SK-N-MC (cell line): ENCODE measurements at regions not wholly inside any gene's neighbourhood (a gene's known extent, or its start where the extent isn't known, plus 50 kb on each side); places are given as distances from the start of the nearest gene placed in this dataset.

Source experiments
- EZH2 ChIP-seq: fragments of 200-600 bp; sonication (generic); IDR thresholded peaks from one replicate; pipeline ENCODE4 v1.6.1; 2017; ENCODE audit warnings: antibody characterized with exemption
- FOXP2 ChIP-seq: optimal IDR thresholded peaks from 2 replicates; pipeline ENCODE3; 2011; ENCODE audit warnings: mild to moderate bottlenecking, moderate library complexity; ENCODE audit not compliant: insufficient read depth; ENCODE audit errors: extremely low read length, control extremely low read depth
- POLR2AphosphoS5 ChIP-seq: IDR thresholded peaks from 2 replicates; pipeline ENCODE4 v1.6.1; 2012; ENCODE audit warnings: mild to moderate bottlenecking, low read depth, low read length, borderline replicate concordance

GRCh38 chr17:34082404-34082803 lies 172.7 kb upstream of the CCL2 start:
- no peak for TF ChIP-seq EZH2
- no peak for TF ChIP-seq POLR2AphosphoS5
- no peak for TF ChIP-seq FOXP2
